Activated CD8-positive, alpha-beta memory T cell treated with anti-CD3 and anti-CD28 coated beads, Interleukin-2, amount 50 U/mL, for 4 hours (primary cell): ENCODE measurements at regions not wholly inside any gene's neighbourhood (a gene's known extent, or its start where the extent isn't known, plus 50 kb on each side); places are given as distances from the start of the nearest gene placed in this dataset.

Experiments used
- DNase-seq: peaks from one replicate; pipeline ENCODE4 v3.0.0-alpha.2; 2020

DNA sequence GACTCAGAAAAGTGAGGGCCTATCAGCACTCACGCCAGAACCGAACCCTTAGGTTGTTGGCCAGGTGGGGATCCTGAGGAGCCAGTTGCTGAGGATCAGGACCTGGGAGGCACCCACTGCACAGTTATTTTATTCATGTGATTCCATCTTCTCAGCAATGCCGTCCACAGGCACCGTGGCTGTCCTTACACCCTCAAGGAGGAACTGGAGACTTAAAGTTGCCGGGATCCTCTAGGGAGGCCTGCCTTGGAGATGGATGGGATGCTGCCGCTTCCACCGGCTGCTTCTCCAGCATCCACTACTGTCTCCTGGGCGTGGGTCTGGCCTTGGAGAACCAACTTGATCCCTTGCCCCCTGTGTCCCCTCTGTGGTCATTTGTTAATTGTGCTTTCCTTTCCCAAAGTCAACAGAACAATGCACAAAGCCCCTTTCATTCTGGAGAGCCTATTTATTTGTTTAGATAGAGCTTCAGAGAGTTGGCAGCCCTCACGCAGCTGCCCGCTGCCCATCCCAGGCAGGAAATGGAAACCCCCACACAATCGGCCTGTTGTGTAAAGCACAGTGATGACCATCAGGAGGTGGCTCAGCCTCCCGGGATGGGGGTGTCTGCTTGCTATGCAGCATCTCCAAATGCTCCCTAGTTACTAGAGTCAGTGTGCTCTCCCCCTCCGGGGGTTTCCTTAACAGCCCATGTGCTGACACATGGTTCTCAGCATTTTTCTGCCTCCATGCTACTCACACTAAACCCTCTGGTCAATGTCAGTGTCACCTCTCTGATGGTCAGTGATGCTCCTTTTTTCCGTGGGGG, 52.9 kb upstream of the IGFBP3 start:
- DNase-seq: no peak

DNA sequence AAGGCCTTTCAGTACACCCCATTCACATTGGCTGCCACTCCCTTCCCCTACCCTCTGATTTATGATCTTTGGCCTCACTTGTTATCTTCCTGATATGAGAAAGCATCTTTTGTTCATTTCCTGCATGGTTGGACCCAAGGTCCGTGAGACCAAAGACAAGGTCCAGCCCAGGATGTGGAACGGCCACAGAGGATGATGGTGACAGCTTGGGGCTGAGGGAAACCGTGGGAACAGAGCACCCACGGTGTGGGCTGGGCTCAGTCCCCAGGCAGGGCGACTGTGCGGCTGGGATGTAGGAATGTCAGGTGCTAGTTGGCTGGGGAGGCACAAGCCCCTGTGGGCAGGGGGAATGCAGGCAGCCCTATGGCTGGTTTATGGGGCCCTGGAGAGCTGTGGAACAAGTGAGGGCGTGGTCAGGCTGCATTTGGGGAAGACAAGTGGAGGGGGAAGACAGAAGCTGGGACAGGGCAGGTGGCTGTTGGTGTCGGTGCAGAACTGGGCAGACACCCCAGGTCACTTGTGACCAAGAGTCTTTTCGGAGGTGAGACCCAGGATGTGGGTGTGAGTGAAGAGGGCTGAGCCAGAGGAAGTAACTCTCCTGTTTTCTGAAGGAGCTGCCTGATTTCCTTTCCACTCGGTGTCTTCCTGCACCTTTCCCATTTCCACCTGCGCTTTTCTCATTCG, 51.7 kb upstream of the IGFBP3 start:
- no peak for DNase-seq

DNA sequence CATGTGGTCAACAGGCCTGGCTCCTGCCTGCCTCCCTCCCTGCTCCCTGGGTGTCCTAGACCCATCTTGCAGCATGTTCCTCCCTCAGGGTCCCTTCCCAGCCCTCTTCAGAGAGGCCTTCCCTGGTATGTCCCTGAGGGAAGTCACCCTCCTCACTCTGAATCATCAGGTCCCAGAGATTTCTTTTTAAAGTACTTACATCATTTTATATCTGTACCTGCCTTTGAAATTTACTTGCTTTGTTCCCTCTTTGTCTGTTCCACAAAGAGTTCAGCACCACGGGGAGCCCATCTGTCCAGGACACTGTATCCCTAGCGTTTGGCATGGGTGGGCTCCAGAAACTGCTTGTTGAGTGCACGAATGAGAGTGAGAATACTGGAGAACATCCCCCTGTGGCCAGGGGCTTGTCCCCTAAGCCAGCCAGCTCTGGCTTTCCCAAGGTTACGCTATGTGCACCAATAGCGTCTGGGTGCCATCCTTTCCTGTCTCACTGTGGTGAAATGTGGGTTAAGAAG, 50.6 kb upstream of the IGFBP3 start:
- no peak for DNase-seq

- no peak for DNase-seq
These were observed 50.1 kb upstream of the IGFBP3 start for GRCh38 chr7:45971171-45971570.
